NCI-H82 treated with DMSO at 0.1 percent for 48 hours (cell line): ENCODE measurements at regions not wholly inside any gene's neighbourhood (a gene's known extent, or its start where the extent isn't known, plus 50 kb on each side); places are given as distances from the start of the nearest gene placed in this dataset.

Experiments used
- DNase-seq: peaks from one replicate; lab custom pipeline; 2025; ENCODE audit not compliant: unreplicated experiment; lab: John Stamatoyannopoulos, UW

- DNase-seq = no peak
Measured at GRCh38 chr10:130834573-130834972, 476.9 kb downstream of the TCERG1L start.

DNA sequence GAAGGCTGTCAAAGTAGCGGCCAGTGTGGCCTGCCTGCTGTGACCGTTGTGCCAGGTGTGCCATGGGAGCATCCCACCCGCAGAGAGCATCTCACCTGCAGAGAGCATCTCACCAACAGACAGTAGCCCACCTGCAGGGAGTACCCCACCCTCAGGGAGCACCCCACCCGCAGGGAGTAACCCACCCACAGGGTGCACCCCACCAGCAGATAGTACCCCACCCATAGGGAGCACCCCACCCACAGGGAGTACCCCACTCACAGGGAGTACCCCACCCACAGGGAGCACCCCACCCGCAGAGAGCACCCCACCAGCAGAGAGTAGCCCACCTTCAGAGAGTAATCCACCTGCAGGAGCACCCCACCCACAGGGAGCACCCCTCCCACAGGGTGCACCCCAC lies 476.5 kb downstream of the TCERG1L start:
- DNase-seq = no peak

DNA sequence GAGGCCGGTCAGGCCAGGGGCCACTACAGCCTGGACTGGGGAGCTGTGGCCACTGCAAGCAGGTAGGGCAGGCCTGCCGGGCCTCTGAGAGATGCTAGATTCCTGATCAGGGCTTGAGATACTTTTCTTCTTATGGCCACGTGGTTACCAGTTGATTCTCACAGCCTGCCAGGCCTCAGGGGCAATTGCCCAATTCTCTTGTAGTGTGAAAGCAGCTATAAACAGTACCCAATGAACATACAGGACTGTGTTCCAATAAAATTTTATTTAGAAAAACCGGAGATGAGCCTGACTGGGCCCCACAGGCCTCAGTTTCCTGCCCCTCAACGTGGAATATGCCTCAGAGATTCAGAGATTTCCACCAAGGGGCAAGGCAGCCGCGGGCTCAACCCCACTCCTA lies 475.2 kb downstream of the TCERG1L start:
- DNase-seq = no peak

DNA sequence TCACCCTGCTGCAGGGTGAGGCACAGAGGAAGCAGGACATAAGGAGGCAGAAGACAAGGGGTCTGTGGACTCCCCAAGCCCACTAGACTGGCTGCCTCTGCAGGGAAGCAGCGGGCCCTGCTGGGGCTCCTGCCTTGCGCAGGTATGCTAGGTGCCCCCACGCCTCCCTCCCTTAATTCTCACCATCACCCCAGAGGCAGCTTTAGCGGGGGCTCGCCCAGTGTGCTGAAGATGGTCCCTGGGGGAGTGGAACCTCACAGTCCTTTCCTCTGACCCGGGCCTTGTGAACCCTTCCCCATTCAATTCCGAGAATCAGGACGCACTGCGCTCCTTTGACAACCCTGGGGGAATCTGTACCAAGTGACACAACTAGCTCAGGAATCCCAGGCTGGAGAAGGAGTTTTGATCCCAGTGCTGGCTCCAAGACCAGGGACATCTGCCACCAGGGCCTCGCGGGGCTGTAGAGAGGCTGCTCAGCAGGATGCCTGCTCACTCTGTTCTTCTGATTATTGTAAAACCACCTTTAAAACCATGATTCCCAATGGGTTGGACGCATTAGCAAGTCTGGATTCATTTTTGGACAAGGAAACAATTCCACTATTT lies 468.4 kb downstream of the TCERG1L start:
- no peak for DNase-seq

DNA sequence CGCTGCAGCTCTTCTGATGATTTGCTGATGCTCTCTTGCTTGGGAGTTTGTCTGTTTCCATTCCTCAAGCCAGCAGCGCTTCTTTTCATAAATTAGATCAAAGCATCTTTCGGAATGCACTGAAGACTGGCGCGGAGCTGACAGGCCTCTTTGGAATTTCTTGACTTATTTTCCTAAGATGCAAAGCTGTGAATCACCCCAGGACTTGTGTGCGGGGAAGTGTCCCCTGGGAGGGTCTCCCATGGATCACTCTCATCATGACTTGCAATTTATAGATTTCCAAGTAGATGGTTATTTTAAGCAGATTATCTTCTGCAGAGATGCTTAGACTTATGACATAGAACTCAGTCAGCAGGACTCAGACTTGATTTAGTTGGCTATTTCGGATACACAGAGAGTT lies 467.2 kb downstream of the TCERG1L start:
- DNase-seq = no peak

- no peak for DNase-seq
Measured at GRCh38 chr10:130847170-130847569, 464.4 kb downstream of the TCERG1L start.

DNA sequence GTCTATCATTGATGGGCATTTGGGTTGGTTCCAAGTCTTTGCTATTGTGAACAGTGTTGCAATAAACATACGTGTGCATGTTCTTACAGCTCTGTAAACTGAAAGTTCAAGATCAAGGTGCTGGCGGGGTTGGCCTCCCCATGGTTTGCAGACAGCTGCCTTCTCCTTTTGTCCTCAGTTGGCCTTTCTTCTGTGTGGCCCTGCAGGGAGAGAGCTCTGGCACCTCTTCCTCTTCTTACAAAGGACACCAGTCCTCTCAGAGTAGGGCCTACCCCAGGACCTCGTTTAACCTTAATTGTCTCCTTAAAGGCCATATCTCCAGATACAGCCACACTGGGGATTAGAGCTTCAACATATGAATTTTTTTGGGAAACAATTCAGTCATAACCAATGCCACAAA lies 462.7 kb downstream of the TCERG1L start:
- no peak for DNase-seq

DNA sequence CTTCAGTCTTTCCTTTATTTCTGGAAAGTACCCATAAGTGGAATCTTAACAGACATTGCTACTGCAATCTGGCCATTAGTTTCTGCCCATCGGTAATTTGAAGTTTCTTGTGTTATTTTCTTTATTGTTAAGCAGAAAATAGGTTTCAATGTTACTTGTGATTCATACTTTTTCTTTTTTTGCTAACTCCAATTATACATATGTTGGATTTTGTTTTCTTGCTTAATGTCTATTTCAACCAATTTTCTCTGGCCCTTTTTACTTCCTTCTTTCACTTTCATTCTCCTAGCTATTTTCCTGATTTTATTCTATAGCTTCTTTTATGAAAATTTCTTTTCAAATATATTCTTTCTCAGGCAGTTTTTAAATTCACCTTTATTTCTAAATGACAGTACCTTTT lies 457.4 kb downstream of the TCERG1L start:
- DNase-seq = no peak

GRCh38 chr10:130857631-130858295 lies 453.8 kb downstream of the TCERG1L start:
- DNase-seq = no peak

DNA sequence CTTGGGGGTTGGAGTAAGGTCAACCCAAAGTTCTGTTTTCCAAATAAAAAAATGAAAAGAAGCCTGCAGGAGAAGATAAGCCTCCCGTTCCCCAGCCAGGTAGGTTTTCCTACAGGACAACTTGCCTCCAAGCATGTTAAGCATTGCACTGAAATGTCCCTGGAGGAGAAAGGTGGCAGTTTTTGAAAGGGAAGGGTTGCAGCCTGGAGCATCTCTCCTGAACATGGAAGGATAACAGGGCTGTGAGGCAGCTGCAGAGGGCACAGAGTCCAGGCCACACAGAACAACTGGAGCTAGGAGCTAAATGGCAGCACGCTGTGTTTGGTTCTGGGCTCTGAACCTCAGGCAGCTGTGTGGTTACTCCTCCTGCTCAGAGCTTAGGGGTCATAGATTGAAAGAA lies 452.9 kb downstream of the TCERG1L start:
- no peak for DNase-seq

DNA sequence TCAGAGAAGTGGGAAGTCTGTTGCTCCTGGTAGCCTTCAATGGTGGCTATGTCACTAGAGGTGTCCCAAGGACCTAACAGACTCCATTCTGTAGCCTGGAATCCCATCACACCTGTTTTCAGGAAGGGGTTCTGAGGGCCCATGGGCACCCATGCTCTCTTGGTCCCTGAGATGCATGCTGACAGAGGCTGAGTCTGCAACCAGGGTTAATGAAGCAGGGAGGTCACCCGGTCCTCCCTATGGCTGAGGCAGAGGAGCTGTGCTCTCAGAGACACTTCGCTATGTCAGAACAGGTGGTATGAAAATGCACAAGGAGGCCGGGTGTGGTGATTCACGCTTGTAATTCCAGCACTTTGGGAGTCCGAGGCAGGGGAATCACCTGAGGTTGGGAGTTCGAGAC lies 452.1 kb downstream of the TCERG1L start:
- DNase-seq = no peak

- DNase-seq = no peak
Measured at GRCh38 chr10:130862122-130862521, 449.4 kb downstream of the TCERG1L start.

- DNase-seq = no peak
Measured at GRCh38 chr10:130862626-130863025, 448.9 kb downstream of the TCERG1L start.

DNA sequence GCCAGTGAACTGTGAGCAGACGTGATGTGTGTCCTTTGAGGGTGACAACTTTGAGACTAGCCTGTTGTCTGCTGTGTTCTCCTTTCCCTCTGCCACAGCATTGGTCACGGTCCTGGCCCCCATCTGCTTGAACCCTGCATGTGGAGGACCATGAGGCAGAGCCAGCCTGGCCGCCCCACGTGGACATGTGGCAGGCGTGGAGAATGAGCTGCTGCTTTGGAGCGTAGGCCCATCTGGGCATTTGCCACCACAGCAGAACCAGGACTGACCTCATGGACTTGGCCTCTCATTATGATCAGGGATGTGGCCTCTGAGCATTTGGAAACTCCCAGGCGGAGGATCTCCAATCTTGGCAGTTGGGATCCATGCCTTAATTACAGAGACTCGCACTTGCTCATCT lies 448.5 kb downstream of the TCERG1L start:
- no peak for DNase-seq

DNA sequence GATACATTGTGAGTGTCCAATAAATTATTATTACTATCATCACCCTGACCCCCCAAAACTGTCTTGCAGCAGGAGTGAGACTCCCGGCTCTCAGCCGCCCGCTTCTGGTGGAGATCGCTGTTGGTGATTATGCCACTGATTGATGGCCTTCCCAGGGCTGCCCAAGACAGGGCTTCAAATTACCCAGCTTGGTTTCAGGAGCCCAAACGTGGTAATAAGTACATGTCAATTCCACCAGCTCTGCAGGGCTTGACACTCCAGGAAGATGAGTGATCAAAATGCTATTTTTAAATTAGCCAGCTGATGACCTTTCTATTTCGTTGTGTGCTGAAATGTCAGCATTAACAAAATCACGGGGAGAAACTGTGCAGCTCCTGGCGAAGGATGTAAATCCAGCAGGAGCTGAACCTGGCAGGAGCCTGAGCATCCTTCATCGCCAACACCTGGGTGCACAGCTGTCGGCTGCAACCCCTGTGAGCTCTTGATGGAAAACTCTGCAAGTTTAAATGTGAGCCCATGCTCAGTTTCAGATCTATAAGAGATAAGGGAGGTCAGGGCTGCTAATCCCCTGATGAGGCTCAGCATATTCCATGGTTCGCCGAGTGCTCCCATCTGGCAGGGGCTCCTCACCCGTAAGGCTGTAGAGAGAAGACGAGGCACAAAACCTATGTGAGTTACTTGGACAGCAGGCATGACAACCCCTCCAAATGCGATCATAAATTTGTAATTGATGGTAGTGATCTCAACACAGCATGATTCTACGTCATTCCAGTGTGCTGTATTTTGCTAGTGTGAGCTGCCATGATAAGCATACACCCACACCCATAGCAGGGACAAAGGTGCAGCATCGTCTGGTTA lies 446.3 kb downstream of the TCERG1L start:
- no peak for DNase-seq

DNA sequence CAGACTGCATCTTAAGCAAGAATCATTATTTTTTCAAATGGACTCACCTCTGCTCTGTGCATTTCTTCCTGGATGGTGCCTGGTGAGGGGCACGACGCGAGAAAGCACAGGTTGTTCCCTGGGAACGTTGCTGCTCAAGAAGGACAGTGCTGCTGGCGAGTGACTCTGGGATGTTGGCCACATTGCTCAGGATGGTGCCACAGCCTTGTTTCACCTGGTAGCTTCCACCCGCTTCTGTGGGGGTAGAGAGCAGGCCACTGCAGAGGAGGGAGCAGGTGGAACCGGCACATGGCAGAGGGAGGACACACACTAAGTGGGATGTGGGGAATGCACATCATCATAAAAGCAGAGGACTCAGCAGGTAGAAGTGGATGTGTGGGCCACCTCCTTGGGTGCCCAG lies 444.7 kb downstream of the TCERG1L start:
- DNase-seq = no peak

GRCh38 chr10:130867446-130868194 lies 443.9 kb downstream of the TCERG1L start:
- DNase-seq = no peak

DNA sequence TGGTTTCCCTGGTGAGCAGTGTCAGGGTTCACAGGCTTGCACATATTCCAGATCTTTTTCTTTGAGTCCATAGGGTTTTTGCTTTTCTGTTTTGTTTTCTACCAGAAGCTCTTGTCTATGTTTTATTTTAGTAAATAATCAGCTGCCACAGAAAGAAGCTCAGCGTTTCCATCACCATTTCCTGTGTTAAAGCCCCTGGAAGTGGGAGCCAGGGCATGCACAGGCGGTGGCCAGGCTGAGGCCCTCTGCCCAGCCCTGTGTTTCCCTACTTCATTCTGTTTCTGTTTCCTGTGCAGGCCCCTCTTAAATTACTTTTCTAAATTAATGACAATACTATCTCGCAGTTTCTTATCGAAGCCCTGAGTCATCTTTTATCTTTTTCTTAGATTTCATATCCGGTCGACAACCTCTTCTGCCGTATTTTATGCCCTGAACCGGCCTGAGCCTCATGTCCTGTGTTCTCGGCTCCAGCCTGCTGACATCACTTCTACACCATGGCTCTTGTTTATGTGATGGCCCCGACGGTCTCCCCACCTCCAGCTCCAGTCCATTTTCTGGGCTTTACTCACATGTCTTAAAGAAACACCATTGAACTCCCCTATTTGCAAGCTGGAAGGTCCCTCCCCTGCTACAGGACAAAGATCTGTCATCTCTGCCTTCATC lies 442.2 kb downstream of the TCERG1L start:
- DNase-seq = no peak

DNA sequence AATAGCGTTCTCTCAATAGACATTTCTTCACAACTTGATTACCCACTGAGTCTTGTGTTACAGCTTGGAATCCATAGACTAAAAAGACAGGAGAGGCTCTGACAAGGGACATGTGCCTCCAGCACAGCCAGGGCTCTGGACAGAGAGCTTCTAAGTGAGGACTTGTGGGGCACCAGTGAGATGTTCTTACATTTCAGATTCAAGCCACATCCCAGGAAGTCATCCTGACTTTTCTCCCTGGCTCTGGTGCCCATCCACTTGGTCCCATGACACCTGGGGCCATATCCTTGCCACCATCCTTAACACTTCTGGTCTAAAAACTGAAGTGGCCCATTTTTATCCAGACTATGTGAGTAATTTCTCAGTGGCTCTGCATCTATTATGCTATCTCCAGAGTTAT lies 440.1 kb downstream of the TCERG1L start:
- no peak for DNase-seq

- no peak for DNase-seq
Measured at GRCh38 chr10:130873636-130874035, 437.9 kb downstream of the TCERG1L start.

- DNase-seq = no peak
Measured at GRCh38 chr10:130875116-130875515, 436.4 kb downstream of the TCERG1L start.
